ENCODE measurements at regions not wholly inside any gene's neighbourhood (a gene's known extent, or its start where the extent isn't known, plus 50 kb on each side); places are given as distances from the start of the nearest gene placed in this dataset.

GRCh38 chr15:93179072-93179471 is 90.1 kb upstream of the RGMA start:
- DNase-seq, result no peak

- DNase-seq, result no peak
Measured at GRCh38 chr15:93178371-93178770, 89.4 kb upstream of the RGMA start.

GRCh38 chr15:93176065-93176464 is 87.1 kb upstream of the RGMA start:
- DNase-seq, result no peak

DNA sequence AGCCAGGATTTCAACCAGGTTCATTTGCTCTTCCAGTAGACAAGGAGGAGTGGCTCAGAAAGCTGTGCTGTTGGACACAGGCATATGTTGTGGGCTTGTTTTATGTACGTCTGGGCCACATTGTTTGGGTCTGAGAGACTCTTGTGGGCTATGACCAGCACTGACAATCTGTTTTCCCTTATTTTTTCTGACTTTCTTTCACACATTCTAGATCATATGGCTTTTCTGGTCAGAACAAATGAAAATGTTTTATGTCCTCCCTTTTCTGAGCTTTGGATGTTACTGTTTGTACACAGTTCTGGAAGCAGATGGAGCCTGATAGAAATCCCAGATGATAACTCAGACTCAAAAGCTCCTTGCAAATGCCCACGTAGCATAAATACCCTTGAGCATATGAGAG is 85.8 kb upstream of the RGMA start:
- DNase-seq, result no peak

GRCh38 chr15:93173369-93173768 is 84.4 kb upstream of the RGMA start:
- no peak for DNase-seq

- no peak for DNase-seq
Measured at GRCh38 chr15:93171476-93171875, 82.5 kb upstream of the RGMA start.

- no peak for DNase-seq
Measured at GRCh38 chr15:93170329-93170728, 81.3 kb upstream of the RGMA start.

DNA sequence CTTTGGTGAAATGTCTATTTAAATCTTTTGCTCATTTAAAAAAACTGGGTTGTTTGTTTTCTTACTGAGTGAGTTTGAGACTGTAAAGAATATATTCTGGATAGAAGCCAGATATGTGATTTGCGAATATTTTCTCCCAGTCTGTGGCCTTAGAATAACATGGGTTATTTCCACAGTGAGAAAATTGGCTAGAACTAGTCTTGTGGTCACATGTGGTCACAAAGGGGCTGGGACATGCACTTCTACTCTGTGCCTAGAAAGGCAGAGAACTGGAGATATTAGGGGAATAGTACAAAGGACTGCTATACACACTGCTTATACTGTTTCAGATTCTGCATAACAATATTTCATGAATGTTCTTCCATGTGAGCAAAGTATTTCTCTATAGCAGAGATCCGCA is 79.9 kb upstream of the RGMA start:
- DNase-seq, result no peak

- no peak for DNase-seq
Measured at GRCh38 chr15:93167291-93167690, 78.3 kb upstream of the RGMA start.

DNA sequence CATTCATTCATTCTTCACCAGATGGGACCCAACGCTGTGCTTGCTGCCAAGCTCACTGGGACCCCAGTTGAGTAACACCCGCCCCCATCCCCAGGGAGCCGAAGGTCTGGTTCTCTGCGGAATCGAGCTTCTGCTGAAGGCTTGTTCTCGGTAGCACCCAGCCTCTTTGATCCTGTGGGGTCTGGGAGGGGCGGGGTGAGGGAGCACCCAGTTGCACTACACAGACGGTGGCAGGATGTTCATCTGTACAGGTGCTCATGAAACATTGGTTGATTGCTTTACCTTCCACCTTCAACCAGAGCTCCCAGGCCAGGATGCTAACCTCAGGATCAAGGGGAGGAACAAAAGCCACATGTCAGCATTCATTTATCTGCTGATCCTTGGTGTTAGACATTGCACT is 77.7 kb upstream of the RGMA start:
- DNase-seq, result no peak

GRCh38 chr15:93165734-93166470 is 76.9 kb upstream of the RGMA start:
- DNase-seq, result no peak

GRCh38 chr15:93164409-93164808 is 75.4 kb upstream of the RGMA start:
- DNase-seq, result no peak

- DNase-seq, result no peak
Measured at GRCh38 chr15:93162560-93162959, 73.5 kb upstream of the RGMA start.

GRCh38 chr15:93159930-93160329 is 70.9 kb upstream of the RGMA start:
- DNase-seq, result no peak

DNA sequence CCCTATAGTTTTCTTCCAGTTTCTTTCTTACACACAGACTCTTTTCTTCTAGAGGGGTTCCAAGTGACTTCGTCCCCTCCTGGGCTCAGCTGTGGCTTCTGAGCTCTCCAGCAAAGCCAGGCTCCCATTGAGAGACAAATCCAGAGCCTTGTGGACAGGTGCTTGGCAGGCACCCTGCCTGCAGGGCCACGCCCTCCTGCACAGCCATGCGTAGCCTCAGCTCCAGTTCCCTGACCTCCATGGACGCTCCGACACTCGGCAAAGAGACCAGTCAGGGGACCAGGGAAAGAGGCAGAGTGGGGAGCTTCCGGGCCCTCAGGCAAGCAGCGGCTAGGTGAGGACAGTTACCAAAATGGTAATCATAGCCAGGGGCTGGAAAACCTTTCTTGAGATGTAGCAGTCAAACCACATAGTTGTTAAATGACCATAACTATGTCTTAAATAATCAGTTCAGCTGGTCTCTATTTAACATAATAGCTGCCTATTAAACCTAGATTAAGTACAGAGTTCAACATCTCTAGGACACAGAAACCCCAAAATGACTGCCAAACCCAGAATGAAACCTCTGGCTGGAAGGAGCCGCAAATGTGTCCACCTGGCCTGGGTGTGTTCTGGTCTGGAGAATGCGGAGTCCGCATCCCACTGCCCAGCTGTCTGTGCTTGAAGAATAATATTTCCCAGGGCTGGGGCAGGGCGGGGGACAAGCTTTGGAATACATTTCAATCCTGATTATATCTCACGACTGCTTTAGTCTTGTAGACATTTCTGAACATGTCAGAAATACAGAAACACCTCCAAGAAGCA is 69.3 kb upstream of the RGMA start:
- no peak for DNase-seq

DNA sequence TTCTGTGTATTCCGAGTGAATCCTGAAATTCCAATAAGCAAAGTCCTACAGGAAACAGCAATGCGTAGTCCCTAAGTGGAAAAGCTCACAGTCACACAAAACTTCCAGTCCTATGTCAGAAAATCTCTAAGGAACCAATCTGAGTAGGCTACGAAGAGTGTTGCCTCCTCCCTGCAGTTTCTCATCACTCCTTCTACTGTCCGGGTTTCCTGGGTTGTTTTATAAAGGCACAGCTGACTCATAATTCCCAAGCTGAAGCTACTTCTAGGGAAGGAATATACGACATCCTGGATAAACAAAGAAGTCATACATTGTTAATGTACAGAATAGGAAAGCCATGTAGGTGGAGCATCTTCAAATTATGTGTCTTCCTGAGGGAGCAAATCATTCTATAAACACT is 65.7 kb upstream of the RGMA start:
- no peak for DNase-seq

- no peak for DNase-seq
Measured at GRCh38 chr15:93152951-93153350, 63.9 kb upstream of the RGMA start.

DNA sequence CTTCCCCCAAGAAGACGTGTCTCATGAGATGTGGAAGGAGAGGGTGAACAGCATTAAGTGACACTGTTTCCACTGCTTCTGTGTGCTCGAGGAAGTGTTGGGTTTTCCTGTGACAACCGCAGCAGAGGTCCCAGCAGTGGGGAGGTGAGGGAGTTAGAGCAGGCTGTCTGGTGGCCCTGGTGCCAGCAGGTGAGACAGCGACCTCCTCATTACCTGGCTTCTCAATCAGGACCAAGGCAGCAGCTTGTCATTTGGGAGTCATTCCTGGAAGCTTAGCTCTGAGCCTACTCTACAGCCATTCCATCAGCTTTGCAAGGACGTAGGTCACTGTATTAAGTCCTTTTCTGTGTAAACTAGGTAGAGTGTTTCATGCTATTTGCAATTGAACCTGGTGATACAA is 63.3 kb upstream of the RGMA start:
- no peak for DNase-seq

DNA sequence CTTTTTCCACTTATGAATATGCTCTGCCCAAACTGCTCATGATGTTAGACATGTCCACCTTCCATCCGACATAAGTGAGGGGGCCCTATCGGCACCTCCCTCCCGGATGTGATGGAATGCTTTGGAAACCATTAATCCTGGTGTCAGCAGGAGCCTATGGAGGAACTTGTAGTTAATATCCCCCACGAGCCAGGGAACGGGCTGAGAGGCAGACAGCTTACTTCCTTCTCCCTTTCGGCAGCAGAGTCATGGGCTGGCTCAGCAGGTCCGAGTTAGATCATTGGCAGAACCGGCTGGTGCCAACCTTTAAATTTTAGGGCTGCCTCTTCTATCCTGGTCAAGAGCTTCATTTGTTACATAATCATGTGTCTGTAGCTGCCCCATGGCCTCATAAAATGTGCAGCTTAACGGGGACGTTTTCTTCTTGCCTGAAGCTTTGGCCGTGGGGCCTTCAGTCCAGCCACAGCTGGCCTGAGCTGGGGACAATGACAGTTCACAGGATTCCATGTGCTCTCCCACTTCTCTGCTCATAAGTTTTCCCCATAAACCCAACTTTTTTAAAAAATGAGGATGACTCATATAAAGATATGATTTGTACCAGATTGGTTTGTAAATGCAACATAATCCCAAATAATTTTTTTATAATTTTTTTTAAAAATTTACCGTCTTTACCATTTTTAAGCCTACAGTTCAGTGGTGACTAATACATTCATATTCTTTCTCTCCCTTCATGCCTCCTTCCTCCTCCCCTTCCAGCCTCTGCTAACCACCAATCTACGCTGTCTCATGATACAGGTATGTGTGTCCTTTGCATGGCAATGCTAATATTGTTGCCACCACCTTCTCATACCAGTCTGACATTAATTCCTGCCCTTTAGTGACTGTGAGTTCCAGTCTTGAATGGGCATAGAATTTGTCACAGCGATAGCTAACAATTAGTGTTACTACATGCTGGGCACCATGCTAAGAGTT is 62.2 kb upstream of the RGMA start:
- DNase-seq, result no peak

- DNase-seq, result no peak
Measured at GRCh38 chr15:93146601-93147000, 57.6 kb upstream of the RGMA start.

DNA sequence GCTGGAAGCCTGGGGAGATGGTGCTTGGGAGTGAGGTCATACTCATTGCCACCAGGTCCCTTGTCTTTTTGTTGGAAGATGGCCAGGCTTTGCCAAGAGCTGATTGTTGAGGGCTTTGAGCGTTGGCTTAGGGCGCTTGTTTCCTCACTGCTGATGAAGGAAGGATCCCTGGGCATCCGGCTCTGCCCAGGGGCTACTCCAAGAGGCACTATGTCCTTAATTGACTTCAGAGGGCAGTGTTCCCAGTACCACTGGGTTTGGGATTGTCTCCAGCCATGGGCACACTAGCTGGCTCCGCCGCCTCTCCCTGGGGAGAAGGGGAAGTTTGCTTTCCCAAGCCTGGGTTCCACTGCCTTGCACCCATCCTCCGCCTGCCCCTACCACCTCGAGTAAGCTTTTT is 57.2 kb upstream of the RGMA start:
- no peak for DNase-seq

- no peak for DNase-seq
Measured at GRCh38 chr15:93144463-93145236, 55.6 kb upstream of the RGMA start.

DNA sequence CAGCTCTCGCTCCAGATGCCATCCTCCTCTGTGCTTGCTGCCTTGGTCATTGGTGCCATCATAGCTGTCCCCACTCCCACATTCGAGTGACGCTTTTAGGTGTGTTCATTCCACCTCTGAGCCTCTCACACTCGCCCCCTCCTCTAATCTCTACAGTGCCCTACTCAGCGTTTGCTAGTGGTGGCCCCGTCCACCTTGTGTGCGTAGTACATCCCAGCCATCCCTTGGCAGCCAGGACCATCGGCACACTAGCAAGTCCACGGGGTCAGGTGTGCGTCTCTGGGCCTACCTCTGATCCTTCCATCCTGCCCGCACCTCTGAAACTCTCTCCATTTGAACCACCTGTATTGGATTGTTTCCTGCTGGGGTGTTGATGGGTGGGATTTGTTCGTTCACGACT is 54.2 kb upstream of the RGMA start:
- no peak for DNase-seq

Data from NCI-H2171 (cell line).